ENCODE measurements at regions not wholly inside any gene's neighbourhood (a gene's known extent, or its start where the extent isn't known, plus 50 kb on each side); places are given as distances from the start of the nearest gene placed in this dataset.

DNA sequence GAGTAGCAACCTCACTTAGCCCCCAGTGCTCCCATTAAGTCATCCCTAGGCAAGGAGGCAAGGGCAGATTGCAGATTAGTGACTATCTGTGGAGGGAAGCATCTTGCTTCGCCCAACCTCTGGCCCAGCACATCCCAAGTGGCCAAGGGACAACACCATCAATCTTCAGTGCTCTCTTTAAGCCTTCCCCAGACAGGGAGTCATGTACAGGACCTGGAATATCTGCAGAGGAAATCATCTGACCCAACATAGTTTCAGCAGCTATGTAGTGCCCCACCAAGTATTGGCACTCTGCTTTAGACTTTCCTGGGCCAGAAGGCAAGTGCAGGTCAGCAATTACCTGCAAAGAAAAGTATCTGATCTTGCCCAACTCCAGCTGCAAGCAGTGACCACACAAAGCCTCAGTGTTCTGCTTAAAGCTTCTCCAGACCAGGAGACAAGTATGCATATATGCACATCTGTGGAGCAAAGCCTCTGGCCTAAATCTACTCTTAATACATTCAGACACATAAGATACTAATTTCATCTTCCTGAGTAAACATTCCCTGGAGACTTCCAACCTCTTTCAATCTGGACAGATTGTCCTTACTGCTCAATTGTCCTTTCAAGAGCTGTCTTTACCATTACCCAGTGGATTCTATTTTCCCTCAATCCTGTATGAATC is 224.8 kb upstream of the VLDLR start:
- TF ChIP-seq, protein P1, sequence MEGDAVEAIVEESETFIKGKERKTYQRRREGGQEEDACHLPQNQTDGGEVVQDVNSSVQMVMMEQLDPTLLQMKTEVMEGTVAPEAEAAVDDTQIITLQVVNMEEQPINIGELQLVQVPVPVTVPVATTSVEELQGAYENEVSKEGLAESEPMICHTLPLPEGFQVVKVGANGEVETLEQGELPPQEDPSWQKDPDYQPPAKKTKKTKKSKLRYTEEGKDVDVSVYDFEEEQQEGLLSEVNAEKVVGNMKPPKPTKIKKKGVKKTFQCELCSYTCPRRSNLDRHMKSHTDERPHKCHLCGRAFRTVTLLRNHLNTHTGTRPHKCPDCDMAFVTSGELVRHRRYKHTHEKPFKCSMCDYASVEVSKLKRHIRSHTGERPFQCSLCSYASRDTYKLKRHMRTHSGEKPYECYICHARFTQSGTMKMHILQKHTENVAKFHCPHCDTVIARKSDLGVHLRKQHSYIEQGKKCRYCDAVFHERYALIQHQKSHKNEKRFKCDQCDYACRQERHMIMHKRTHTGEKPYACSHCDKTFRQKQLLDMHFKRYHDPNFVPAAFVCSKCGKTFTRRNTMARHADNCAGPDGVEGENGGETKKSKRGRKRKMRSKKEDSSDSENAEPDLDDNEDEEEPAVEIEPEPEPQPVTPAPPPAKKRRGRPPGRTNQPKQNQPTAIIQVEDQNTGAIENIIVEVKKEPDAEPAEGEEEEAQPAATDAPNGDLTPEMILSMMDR (IDR thresholded peaks at IDR 0.05): no peak
- no peak for TF ChIP-seq POLR2AphosphoS5 (IDR thresholded peaks at IDR 0.05)
- TF ChIP-seq POLR2A (IDR thresholded peaks at IDR 0.05): no peak
